OCI-M1 (cell line): ENCODE measurements at regions not wholly inside any gene's neighbourhood (a gene's known extent, or its start where the extent isn't known, plus 50 kb on each side); places are given as distances from the start of the nearest gene placed in this dataset.

ENCODE experiments used
- DNase-seq: peaks from one replicate; lab custom pipeline; 2025; lab: John Stamatoyannopoulos, UW

- DNase-seq: peak; percentile 20
These were observed 377.1 kb downstream of the VPS13C start for GRCh38 chr15:61682891-61683735.

GRCh38 chr15:61681676-61682075 is 378.6 kb downstream of the VPS13C start:
- DNase-seq: no peak

GRCh38 chr15:61681038-61681418 is 379.2 kb downstream of the VPS13C start:
- peak; percentile 91 for DNase-seq

- peak; percentile 67 for DNase-seq
These were observed 379.8 kb downstream of the VPS13C start for GRCh38 chr15:61680260-61681037.

GRCh38 chr15:61671736-61672135 is 388.5 kb downstream of the VPS13C start:
- DNase-seq: no peak

GRCh38 chr15:61668444-61668843 is 391.8 kb downstream of the VPS13C start:
- DNase-seq: peak; percentile 96

GRCh38 chr15:61661791-61662190 is 398.5 kb downstream of the VPS13C start:
- peak; percentile 83 for DNase-seq

GRCh38 chr15:61660579-61660978 is 399.7 kb downstream of the VPS13C start:
- DNase-seq: no peak

- no peak for DNase-seq
These were observed 400.6 kb downstream of the VPS13C start for GRCh38 chr15:61659566-61660190.

- no peak for DNase-seq
These were observed 402.8 kb downstream of the VPS13C start for GRCh38 chr15:61657461-61657860.

GRCh38 chr15:61656391-61656790 is 403.9 kb downstream of the VPS13C start:
- DNase-seq: no peak

- no peak for DNase-seq
These were observed 404.4 kb downstream of the VPS13C start for GRCh38 chr15:61655881-61656280.

- DNase-seq: no peak
These were observed 405.3 kb downstream of the VPS13C start for GRCh38 chr15:61654918-61655317.

GRCh38 chr15:61654002-61654740 is 406.1 kb downstream of the VPS13C start:
- no peak for DNase-seq

GRCh38 chr15:61653110-61653509 is 407.1 kb downstream of the VPS13C start:
- no peak for DNase-seq

GRCh38 chr15:61651267-61651666 is 409.0 kb downstream of the VPS13C start:
- DNase-seq: no peak

GRCh38 chr15:61649046-61649445 is 411.2 kb downstream of the VPS13C start:
- peak; percentile 41 for DNase-seq

GRCh38 chr15:61644550-61644949 is 415.4 kb upstream of the RORA start:
- DNase-seq: peak; percentile 17

GRCh38 chr15:61641645-61642044 is 412.5 kb upstream of the RORA start:
- no peak for DNase-seq

- no peak for DNase-seq
These were observed 411.7 kb upstream of the RORA start for GRCh38 chr15:61640756-61641155.

GRCh38 chr15:61639491-61639890 is 410.4 kb upstream of the RORA start:
- DNase-seq: no peak

GRCh38 chr15:61634837-61635236 is 405.7 kb upstream of the RORA start:
- no peak for DNase-seq
